HepG2 (cell line): ENCODE measurements at regions not wholly inside any gene's neighbourhood (a gene's known extent, or its start where the extent isn't known, plus 50 kb on each side); places are given as distances from the start of the nearest gene placed in this dataset.

ENCODE experiments used
- ATAC-seq: fragments of 200-7000 bp; cut with Tn5 transposase; 3 replicates; pipeline ENCODE4 v1.9.1; 2020; ENCODE audit warnings: mild to moderate bottlenecking, moderate library complexity
- BruUV-seq: library from RNA; stranded (reverse); fragments of 400-500 nt; replicated peaks from 2 replicates; lab custom pipeline; 2021; lab: Mats Ljungman, UMichigan
- CTCF ChIA-PET: fragments of 300-600 bp; formaldehyde crosslinking; extraction: SDS; loops from one replicate; lab custom pipeline; 2021; ENCODE audit warnings: low total read pairs, inconsistent platforms, low intra/inter-chr PET ratio; lab: Yijun Ruan, JAX
- POLR2A ChIA-PET: fragments of 350-600 bp; sonication (Branson Sonifier 250); formaldehyde crosslinking; loops from one replicate; lab custom pipeline; 2020; ENCODE audit warnings: antibody characterized with exemption, inconsistent platforms; lab: Yijun Ruan, JAX
- DNase-seq: peaks from one replicate; pipeline ENCODE4 v3.0.0-alpha.2; 2015; ENCODE audit warnings: low spot score
- FAIRE-seq: peaks from 3 replicates; lab custom pipeline; 2011; peaks lifted over from hg19 to GRCh38; lab: Jason Lieb, UNC
- H2AFZ ChIP-seq: one replicate; pipeline ENCODE4 v1.6.1; 2011; ENCODE audit warnings: low read length, inconsistent platforms
- H3K27ac ChIP-seq: fragments of 300-600 bp; 3 replicates; pipeline ENCODE4 v1.8.0; 2011; ENCODE audit warnings: mixed run types, mild to moderate bottlenecking, mixed read lengths, low read length, inconsistent platforms; ENCODE audit not compliant: insufficient read depth; ENCODE audit errors: extremely low read length
- H3K27me3 ChIP-seq, 2 experiments: fragments of 200-600 bp in 1 of 2; 2 replicates in 1 of 2; 3 replicates in 1 of 2; pipeline versions ENCODE4 v1.6.0 to v1.8.0; 2011; ENCODE audit warnings: low read length in 2 of 2, mild to moderate bottlenecking in 2 of 2, moderate library complexity in 2 of 2, inconsistent platforms in 1 of 2; ENCODE audit not compliant: insufficient read depth in 2 of 2, control insufficient read depth in 1 of 2
- H3K36me3 ChIP-seq, 2 experiments: fragments of 200-600 bp in 1 of 2; replicated peaks in 1 of 2; 2 replicates in 1 of 2; 3 replicates in 1 of 2; pipeline versions ENCODE4 v1.5.1 to v1.8.0; 2011; ENCODE audit warnings: low read length in 2 of 2, inconsistent platforms in 1 of 2; ENCODE audit not compliant: insufficient read depth in 2 of 2, control insufficient read depth in 1 of 2
- H3K4me1 ChIP-seq: 2 replicates; pipeline ENCODE4 v1.5.1; 2012; ENCODE audit warnings: low read length, inconsistent platforms; ENCODE audit not compliant: insufficient read depth
- H3K4me2 ChIP-seq: 2 replicates; pipeline ENCODE4 v1.6.0; 2011; ENCODE audit warnings: low read depth, low read length, inconsistent platforms
- H3K4me3 ChIP-seq, 3 experiments: fragments of 200-600 bp in 1 of 3; sonication (generic), shearing (Covaris generic) in 1 of 3; replicated peaks in 1 of 3; 2 replicates each; pipeline ENCODE4 v1.5.1; 2011 to 2016; ENCODE audit warnings: low read length in 3 of 3, inconsistent platforms in 2 of 3, low read depth in 2 of 3, mild to moderate bottlenecking in 2 of 3, control low read depth in 1 of 3, mixed read lengths in 1 of 3; ENCODE audit not compliant: insufficient read depth in 1 of 3
- H3K79me2 ChIP-seq: one replicate; pipeline ENCODE4 v1.6.1; 2011; ENCODE audit warnings: low read length, inconsistent platforms; ENCODE audit not compliant: insufficient read depth
- H3K9ac ChIP-seq: 2 replicates; pipeline ENCODE4 v1.6.0; 2011; ENCODE audit warnings: mild to moderate bottlenecking, low read depth, low read length, inconsistent platforms; ENCODE audit not compliant: insufficient read depth
- H3K9me3 ChIP-seq: 2 replicates; pipeline ENCODE4 v1.5.1; 2012; ENCODE audit warnings: mild to moderate bottlenecking, low read length
- H4K20me1 ChIP-seq: 2 replicates; pipeline ENCODE4 v1.6.0; 2011; ENCODE audit warnings: inconsistent platforms, mild to moderate bottlenecking, low read length, moderate library complexity; ENCODE audit not compliant: insufficient read depth
- ATF4 ChIP-seq, 2 experiments: fragments of 450-650 bp in 1 of 2; sonication (generic) in 1 of 2; formaldehyde crosslinking; IDR thresholded peaks; 2 replicates each; pipeline versions ENCODE4 v1.5.0 to v1.8.0; 2020 to 2022; ENCODE audit warnings: mild to moderate bottlenecking in 1 of 2, missing genetic modification reagents in 1 of 2
- BHLHE40 ChIP-seq: IDR thresholded peaks from 2 replicates; pipeline ENCODE4 v1.6.1; 2011; ENCODE audit warnings: low read length, improper control_type of control experiment
- DNMT3B ChIP-seq: conservative IDR thresholded peaks from 2 replicates; pipeline ENCODE4 v1.6.1; 2016; ENCODE audit warnings: missing biosample characterization, control low read depth
- GPBP1L1 ChIP-seq: sonication (generic); formaldehyde crosslinking; IDR thresholded peaks from 2 replicates; pipeline ENCODE4 v1.5.0; 2020; ENCODE audit warnings: mild to moderate bottlenecking, missing genetic modification reagents
- HNRNPH1 ChIP-seq: fragments of 200-400 bp; formaldehyde crosslinking; optimal IDR thresholded peaks from 2 replicates; pipeline ENCODE3; 2017; ENCODE audit warnings: mild to moderate bottlenecking, low read depth, low read length
- PHF8 ChIP-seq: sonication (generic); formaldehyde crosslinking; IDR thresholded peaks from 2 replicates; pipeline ENCODE4 v1.5.0; 2020; ENCODE audit warnings: missing genetic modification reagents
- SIX4 ChIP-seq: sonication (generic); formaldehyde crosslinking; IDR thresholded peaks from 2 replicates; pipeline ENCODE4 v1.4.0; 2020; ENCODE audit warnings: missing genetic modification reagents
- SP4 ChIP-seq: sonication (generic); formaldehyde crosslinking; IDR thresholded peaks from 2 replicates; pipeline ENCODE4 v1.8.1; 2023; ENCODE audit warnings: mild to moderate bottlenecking, missing genetic modification reagents
- THAP9 ChIP-seq: sonication (generic); formaldehyde crosslinking; IDR thresholded peaks from 2 replicates; pipeline ENCODE4; 2020; ENCODE audit warnings: missing genetic modification reagents, mild to moderate bottlenecking, borderline replicate concordance
- ZBTB49 ChIP-seq: sonication (generic); formaldehyde crosslinking; IDR thresholded peaks from 2 replicates; pipeline ENCODE4 v1.4.0; 2020; ENCODE audit warnings: missing genetic modification reagents, borderline replicate concordance
- ZFP90 ChIP-seq: sonication (generic); formaldehyde crosslinking; IDR thresholded peaks from 2 replicates; pipeline ENCODE4 v1.8.0; 2022; ENCODE audit warnings: missing genetic modification reagents, mild to moderate bottlenecking, inconsistent platforms, borderline replicate concordance
- ZGPAT ChIP-seq: IDR thresholded peaks from 2 replicates; pipeline ENCODE4 v1.6.1; 2016; ENCODE audit warnings: mild to moderate bottlenecking
- ZMYM4 ChIP-seq: sonication (generic); formaldehyde crosslinking; IDR thresholded peaks from 2 replicates; pipeline ENCODE4 v1.8.1; 2023; ENCODE audit warnings: mild to moderate bottlenecking, missing genetic modification reagents
- ZNF317 ChIP-seq: sonication (generic); formaldehyde crosslinking; IDR thresholded peaks from 2 replicates; pipeline ENCODE4 v1.5.0; 2020; ENCODE audit warnings: mild to moderate bottlenecking, missing genetic modification reagents
- ZNF431 ChIP-seq: sonication (generic); formaldehyde crosslinking; IDR thresholded peaks from 2 replicates; pipeline ENCODE4 v1.9.0; 2022; ENCODE audit warnings: missing genetic modification reagents, low read depth, mild to moderate bottlenecking, borderline replicate concordance
- ZNF737 ChIP-seq: sonication (generic); formaldehyde crosslinking; IDR thresholded peaks from 2 replicates; pipeline ENCODE4 v1.5.0; 2020; ENCODE audit warnings: missing genetic modification reagents, mild to moderate bottlenecking, borderline replicate concordance
- ZNF749 ChIP-seq: sonication (generic); formaldehyde crosslinking; IDR thresholded peaks from 2 replicates; pipeline ENCODE4 v1.8.0; 2022; ENCODE audit warnings: mild to moderate bottlenecking, missing genetic modification reagents, moderate library complexity, borderline replicate concordance
- ZNF768 ChIP-seq: sonication (generic); formaldehyde crosslinking; IDR thresholded peaks from 2 replicates; pipeline ENCODE4 v1.4.0; 2020; ENCODE audit warnings: missing genetic modification reagents
- WGBS: methylation state at CpG from one replicate; pipeline ENCODE4 v1.1.6; 2017; ENCODE audit warnings: low lambda C conversion rate; 5-methylcytosine and 5-hydroxymethylcytosine counted together
- in situ Hi-C: cut with HindIII; loops from 2 replicates; pipeline ENCODE4 v1.10.0; 2017; ENCODE audit warnings: low pct_unique_long_range_greater_than_20kb; ENCODE audit not compliant: extremely low pct_ligation_motif_present
- intact Hi-C: fragments of 100-400 bp; cut with micrococcal nuclease; formaldehyde crosslinking; loops from one replicate; pipeline ENCODE4 v1.10.0; 2022; ENCODE audit not compliant: unreplicated experiment

DNA sequence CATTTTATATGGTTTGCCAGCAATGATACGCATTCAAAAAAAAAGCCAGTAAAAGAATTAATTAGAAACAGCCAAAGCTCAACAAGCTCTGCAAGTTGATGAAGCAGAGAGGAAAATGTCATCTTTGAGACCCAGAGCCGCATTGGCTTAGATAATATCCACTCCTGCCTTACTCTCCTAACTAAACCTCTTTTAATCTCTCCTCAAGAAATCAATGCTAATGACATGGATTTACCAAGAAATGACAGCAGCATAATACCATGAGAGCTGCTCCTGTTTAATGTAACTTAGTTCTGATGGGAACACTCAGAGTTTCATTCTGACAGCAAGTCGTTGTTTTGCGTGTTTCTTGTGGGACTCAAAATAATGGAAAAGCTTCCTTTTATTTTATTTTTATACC is 1099.4 kb upstream of the PIK3C3 start:
- H3K4me1 ChIP-seq: no peaks in the 10 kb centered on the region
- POLR2A ChIA-PET: no interaction called here
- DNase-seq (no peak), FAIRE-seq (no peak), ATAC-seq (no peak)
- intact Hi-C loops (no loop called here), in situ Hi-C loops (no loop called here)
- no peaks in the 10 kb centered on the region for H3K9me3 ChIP-seq
- H3K27ac ChIP-seq: no peak overlapping the region
- no peaks in the 10 kb centered on the region for H3K79me2 ChIP-seq
- no peaks in the 10 kb centered on the region for H4K20me1 ChIP-seq
- H3K36me3 ChIP-seq: no peaks in the 10 kb centered on the region
- 17% methylated on average over 4 of the region's 4 CpGs for WGBS
- BruUV-seq: no TSS peak
- H3K27me3 ChIP-seq: no peaks in the 10 kb centered on the region
- H3K4me2 ChIP-seq: no peak overlapping the region
- H3K4me3 ChIP-seq: no peak overlapping the region
- CTCF ChIA-PET: no interaction called here
- no peak overlapping the region for H3K9ac ChIP-seq
- no peak overlapping the region for H2AFZ ChIP-seq
- no peak for TF ChIP-seq SIX4 (CRISPR knock-in tag)
- no peak for TF ChIP-seq GPBP1L1 (CRISPR knock-in tag)
- no peak for TF ChIP-seq DNMT3B
- no peak for TF ChIP-seq ZBTB49 (CRISPR knock-in tag)
- TF ChIP-seq ZNF749 (CRISPR knock-in tag): no peak
- TF ChIP-seq SP4 (CRISPR knock-in tag): no peak
- no peak for TF ChIP-seq ZNF317 (CRISPR knock-in tag)
- no peak for TF ChIP-seq ATF4 (CRISPR knock-in tag; IDR thresholded peaks at IDR 0.05)
- no peak for TF ChIP-seq PHF8 (CRISPR knock-in tag)
- no peak for TF ChIP-seq ZGPAT
- TF ChIP-seq ZMYM4 (CRISPR knock-in tag): no peak
- no peak for TF ChIP-seq ZNF431 (CRISPR knock-in tag)
- TF ChIP-seq THAP9 (CRISPR knock-in tag): no peak
- TF ChIP-seq ZFP90 (CRISPR knock-in tag): no peak
- TF ChIP-seq BHLHE40: no peak
- TF ChIP-seq ZNF768 (CRISPR knock-in tag): no peak
- TF ChIP-seq ZNF737: no peak
- TF ChIP-seq HNRNPH1: no peak
